GM06990 (cell line): ENCODE measurements at regions not wholly inside any gene's neighbourhood (a gene's known extent, or its start where the extent isn't known, plus 50 kb on each side); places are given as distances from the start of the nearest gene placed in this dataset.

ENCODE experiments used
- DNase-seq: peaks from one replicate; pipeline ENCODE4 v3.0.0-alpha.2; 2011; ENCODE audit not compliant: insufficient read length; ENCODE audit errors: extremely low read depth
- H3K27me3 ChIP-seq: replicated peaks from 2 replicates; pipeline ENCODE4 v1.6.0; 2011; ENCODE audit warnings: low read length; ENCODE audit not compliant: control insufficient read depth, insufficient read depth
- H3K36me3 ChIP-seq: 2 replicates; pipeline ENCODE4 v1.5.1; 2011; ENCODE audit warnings: low read length; ENCODE audit not compliant: control insufficient read depth, insufficient read depth
- H3K4me3 ChIP-seq: replicated peaks from 2 replicates; pipeline ENCODE4 v1.5.1; 2011; ENCODE audit warnings: low read depth, mild to moderate bottlenecking, control low read depth, low read length
- CTCF ChIP-seq: IDR thresholded peaks from 2 replicates; pipeline ENCODE4 v1.5.1; 2011; ENCODE audit warnings: low read length, control low read depth, mild to moderate bottlenecking, inconsistent platforms; ENCODE audit not compliant: insufficient read depth, poor library complexity, severe bottlenecking

GRCh38 chr1:82273816-82274215 lies 473.1 kb downstream of the ADGRL2 start:
- no peaks in the 10 kb centered on the region for H3K27me3 ChIP-seq
- H3K36me3 ChIP-seq: no peaks in the 10 kb centered on the region
- no peak for TF ChIP-seq CTCF
- no peak for DNase-seq
- no peak overlapping the region for H3K4me3 ChIP-seq

GRCh38 chr1:82269431-82269830 lies 468.7 kb downstream of the ADGRL2 start:
- no peaks in the 10 kb centered on the region for H3K27me3 ChIP-seq
- DNase-seq: no peak
- no peak for TF ChIP-seq CTCF
- H3K36me3 ChIP-seq: no peaks in the 10 kb centered on the region
- no peak overlapping the region for H3K4me3 ChIP-seq

DNA sequence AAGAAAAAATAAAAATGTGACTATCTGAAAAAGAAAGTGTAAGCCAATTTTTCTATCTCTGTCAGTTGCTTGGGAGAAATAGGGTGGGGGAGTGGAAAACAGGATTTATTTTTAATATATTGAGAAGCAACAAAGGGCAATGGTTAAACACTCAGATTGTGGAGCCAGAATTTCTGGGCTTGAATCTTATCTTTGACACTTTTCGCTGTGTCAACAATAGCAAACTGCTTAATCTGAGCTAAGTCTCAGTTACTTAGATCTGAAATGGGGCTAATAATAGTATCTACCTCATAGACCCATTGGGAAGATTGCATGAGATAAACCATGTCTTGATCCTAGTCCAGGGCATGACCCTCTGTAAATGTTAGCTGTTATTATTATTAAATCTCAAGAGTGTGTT lies 468.1 kb downstream of the ADGRL2 start:
- DNase-seq: no peak
- Histone ChIP-seq H3K27me3 (no peaks in the 10 kb centered on the region), H3K36me3 (no peaks in the 10 kb centered on the region), H3K4me3 (no peak overlapping the region)
- TF ChIP-seq CTCF: no peak

- no peak for TF ChIP-seq CTCF
- Histone ChIP-seq H3K4me3 (no peak overlapping the region), H3K36me3 (no peaks in the 10 kb centered on the region), H3K27me3 (no peaks in the 10 kb centered on the region)
- DNase-seq: no peak
These were observed 465.6 kb downstream of the ADGRL2 start for GRCh38 chr1:82266351-82266750.

- DNase-seq: no peak
- no peaks in the 10 kb centered on the region for H3K36me3 ChIP-seq
- H3K27me3 ChIP-seq: no peaks in the 10 kb centered on the region
- no peak for TF ChIP-seq CTCF
- H3K4me3 ChIP-seq: no peak overlapping the region
These were observed 464.7 kb downstream of the ADGRL2 start for GRCh38 chr1:82265436-82265835.

GRCh38 chr1:82264802-82265201 lies 464.1 kb downstream of the ADGRL2 start:
- TF ChIP-seq CTCF: no peak
- Histone ChIP-seq H3K27me3 (no peaks in the 10 kb centered on the region), H3K36me3 (no peaks in the 10 kb centered on the region), H3K4me3 (no peak overlapping the region)
- no peak for DNase-seq
